SU-DHL-6 (cell line): ENCODE measurements at regions not wholly inside any gene's neighbourhood (a gene's known extent, or its start where the extent isn't known, plus 50 kb on each side); places are given as distances from the start of the nearest gene placed in this dataset.

Experiments
- CTCF ChIP-seq: fragments of 200-600 bp; sonication (generic); IDR thresholded peaks from one replicate; pipeline ENCODE4 v1.5.1; 2017; ENCODE audit warnings: antibody characterized with exemption, mild to moderate bottlenecking, low read length, moderate library complexity; ENCODE audit not compliant: insufficient read depth, poor library complexity, severe bottlenecking
- EZH2phosphoT487 ChIP-seq: fragments of 200-600 bp; sonication (generic), shearing (Covaris generic); conservative IDR thresholded peaks from 2 replicates; pipeline ENCODE4 v1.6.1; 2018; ENCODE audit warnings: mild to moderate bottlenecking, antibody characterized with exemption, low read length, moderate library complexity, mixed read lengths

- TF ChIP-seq CTCF (no peak), EZH2phosphoT487 (no peak)
Measured at GRCh38 chr2:105489168-105489878, 90.5 kb upstream of the FHL2 start.
